AG04450 (cell line): ENCODE measurements at regions not wholly inside any gene's neighbourhood (a gene's known extent, or its start where the extent isn't known, plus 50 kb on each side); places are given as distances from the start of the nearest gene placed in this dataset.

Experiments
- CTCF ChIA-PET: fragments of 300-600, 350-600 bp; formaldehyde crosslinking; extraction: SDS; loops from one replicate; lab custom pipeline; 2022; ENCODE audit warnings: antibody characterized with exemption, inconsistent platforms; lab: Charles Lee
- POLR2A ChIA-PET: fragments of 350-600 bp; formaldehyde crosslinking; extraction: SDS; loops from one replicate; lab custom pipeline; 2021; ENCODE audit warnings: antibody characterized with exemption, inconsistent platforms; lab: Yijun Ruan, JAX
- DNase-seq: peaks from one replicate; pipeline ENCODE4 v3.0.0-alpha.2; 2011; ENCODE audit warnings: low read depth, low spot score
- H3K27ac ChIP-seq: one replicate; pipeline ENCODE4 v1.5.1; 2012; ENCODE audit warnings: low read depth, low read length, control low read depth
- H3K27me3 ChIP-seq: one replicate; pipeline ENCODE4 v1.6.0; 2012; ENCODE audit warnings: low read length; ENCODE audit not compliant: control insufficient read depth, insufficient read depth
- H3K4me3 ChIP-seq: 2 replicates; pipeline ENCODE4 v1.5.1; 2011; ENCODE audit warnings: mild to moderate bottlenecking, low read depth, low read length, control low read depth
- H3K9me3 ChIP-seq: 2 replicates; pipeline ENCODE4 v1.5.1; 2012; ENCODE audit warnings: low read length; ENCODE audit not compliant: control insufficient read depth, insufficient read depth
- CTCF ChIP-seq: IDR thresholded peaks from 2 replicates; pipeline ENCODE4 v1.5.1; 2011; ENCODE audit warnings: low read depth, low read length, control low read depth, inconsistent platforms

- ChIA-PET POLR2A (no interaction called here), CTCF (interaction anchor here (1.2 kb wide), 1 partner anchor 197 kb away, joined by 3 read pairs; no protein-coding TSS in a partner anchor)
- Histone ChIP-seq H3K27me3 (peaks cover 15% of the 10 kb centered on the region), H3K9me3 (no peaks in the 10 kb centered on the region; the same call in 1 of the 2 replicates), H3K4me3 (no peak overlapping the region), H3K27ac (no peak overlapping the region)
- DNase-seq: no peak
- TF ChIP-seq CTCF: no peak
Observed at GRCh38 chr2:11033114-11033513, 121.4 kb downstream of the KCNF1 start.

GRCh38 chr2:11038641-11039040 is 116.6 kb upstream of the SLC66A3 start:
- no peak overlapping the region for H3K27ac ChIP-seq
- POLR2A ChIA-PET: no interaction called here
- CTCF ChIA-PET: no interaction called here
- H3K4me3 ChIP-seq: no peak overlapping the region
- DNase-seq: no peak
- H3K27me3 ChIP-seq: peaks cover 17% of the 10 kb centered on the region
- TF ChIP-seq CTCF: no peak
- no peaks in the 10 kb centered on the region; the same call in 1 of the 2 replicates for H3K9me3 ChIP-seq

GRCh38 chr2:11040992-11041391 is 114.3 kb upstream of the SLC66A3 start:
- Histone ChIP-seq H3K27me3 (peaks cover 19% of the 10 kb centered on the region), H3K9me3 (no peaks in the 10 kb centered on the region; the same call in 1 of the 2 replicates), H3K4me3 (no peak overlapping the region), H3K27ac (no peak overlapping the region)
- no peak for TF ChIP-seq CTCF
- DNase-seq: no peak
- ChIA-PET POLR2A (no interaction called here), CTCF (interaction anchor here (1.1 kb wide), 1 partner anchor 83 kb away, joined by 3 read pairs; no protein-coding TSS in a partner anchor)

GRCh38 chr2:11042841-11043240 is 112.4 kb upstream of the SLC66A3 start:
- POLR2A ChIA-PET: no interaction called here
- CTCF ChIA-PET: no interaction called here
- no peak for DNase-seq
- TF ChIP-seq CTCF: no peak
- no peak overlapping the region for H3K27ac ChIP-seq
- H3K27me3 ChIP-seq: peaks cover 19% of the 10 kb centered on the region
- H3K4me3 ChIP-seq: no peak overlapping the region
- H3K9me3 ChIP-seq: no peaks in the 10 kb centered on the region; the same call in 1 of the 2 replicates

- no peak for DNase-seq
Observed at GRCh38 chr2:11043245-11043644, 112.0 kb upstream of the SLC66A3 start.

More at GRCh38 chr2:11043245-11043644, 112.0 kb upstream of the SLC66A3 start:
- POLR2A ChIA-PET: no interaction called here
- H3K27me3 ChIP-seq: peaks cover 19% of the 10 kb centered on the region
- no peak overlapping the region for H3K4me3 ChIP-seq
- CTCF ChIA-PET: no interaction called here
- H3K9me3 ChIP-seq: no peaks in the 10 kb centered on the region; the same call in 1 of the 2 replicates
- no peak overlapping the region for H3K27ac ChIP-seq
- no peak for TF ChIP-seq CTCF
